ENCODE measurements at regions not wholly inside any gene's neighbourhood (a gene's known extent, or its start where the extent isn't known, plus 50 kb on each side); places are given as distances from the start of the nearest gene placed in this dataset.

DNA sequence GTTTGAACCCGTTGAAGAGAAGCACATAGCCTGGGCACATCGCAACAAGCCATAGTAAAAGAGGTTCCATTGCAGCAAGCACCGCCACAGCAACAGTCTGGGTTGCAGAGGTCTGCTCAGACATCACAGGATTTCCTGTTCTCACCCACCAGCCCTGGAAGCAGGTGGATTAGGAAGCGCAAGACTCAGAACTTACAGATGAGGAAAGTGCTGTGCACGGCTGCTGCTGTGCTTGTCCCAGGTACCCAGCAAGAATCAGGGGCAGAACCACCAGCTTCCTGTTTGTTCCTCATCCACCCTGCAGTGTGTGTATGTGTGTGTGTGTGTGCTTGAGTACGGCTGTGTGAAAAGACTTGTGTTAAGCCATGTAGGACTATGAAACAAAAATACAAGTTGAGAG, 124.7 kb upstream of the IRX2 start:
- TF ChIP-seq CTCF (IDR thresholded peaks at IDR 0.05): no peak

DNA sequence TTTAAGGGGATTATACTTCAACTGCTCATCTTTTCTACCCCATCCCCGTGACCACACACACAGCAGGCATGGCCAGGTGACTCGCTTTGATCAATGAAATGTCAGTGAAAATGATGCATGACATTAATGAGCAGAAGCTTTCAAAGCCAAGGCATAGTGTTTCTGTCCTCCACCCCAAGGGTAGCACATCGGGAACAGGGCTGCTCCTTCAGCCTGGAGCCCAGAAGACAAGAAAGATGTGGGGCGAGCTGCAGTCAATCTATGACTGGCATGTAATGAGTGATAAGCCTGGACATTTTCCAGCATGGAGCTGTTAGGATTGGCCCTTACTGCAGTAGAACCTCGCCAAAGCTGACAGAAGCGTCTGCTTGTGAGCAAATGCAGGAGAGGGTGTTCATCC, 122.6 kb upstream of the IRX2 start:
- no peak for TF ChIP-seq CTCF (IDR thresholded peaks at IDR 0.05)

- TF ChIP-seq CTCF (IDR thresholded peaks at IDR 0.05): no peak
Measured at GRCh38 chr5:2872676-2873075, 121.2 kb upstream of the IRX2 start.

DNA sequence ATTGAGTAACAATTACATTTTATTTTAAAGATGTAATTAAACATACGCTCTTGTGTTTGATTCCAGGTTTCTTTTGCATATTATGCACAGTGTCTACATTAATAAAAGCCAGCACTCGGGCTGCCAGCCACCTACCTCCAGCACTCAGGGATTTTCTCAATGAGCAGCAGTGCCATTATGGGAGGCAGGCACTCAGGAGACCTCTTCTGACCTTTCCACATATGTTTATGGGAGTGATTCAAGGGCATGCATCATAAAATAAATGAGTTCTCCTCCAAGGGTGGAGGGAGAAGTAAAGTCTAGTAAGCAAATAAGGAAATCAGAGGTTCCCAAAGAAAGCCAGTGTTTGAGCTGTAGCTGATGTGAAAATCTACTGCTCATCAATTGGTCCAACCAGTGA, 119.8 kb upstream of the IRX2 start:
- TF ChIP-seq CTCF (IDR thresholded peaks at IDR 0.05): no peak

- no peak for TF ChIP-seq CTCF (IDR thresholded peaks at IDR 0.05)
Measured at GRCh38 chr5:2869471-2869870, 118.0 kb upstream of the IRX2 start.

DNA sequence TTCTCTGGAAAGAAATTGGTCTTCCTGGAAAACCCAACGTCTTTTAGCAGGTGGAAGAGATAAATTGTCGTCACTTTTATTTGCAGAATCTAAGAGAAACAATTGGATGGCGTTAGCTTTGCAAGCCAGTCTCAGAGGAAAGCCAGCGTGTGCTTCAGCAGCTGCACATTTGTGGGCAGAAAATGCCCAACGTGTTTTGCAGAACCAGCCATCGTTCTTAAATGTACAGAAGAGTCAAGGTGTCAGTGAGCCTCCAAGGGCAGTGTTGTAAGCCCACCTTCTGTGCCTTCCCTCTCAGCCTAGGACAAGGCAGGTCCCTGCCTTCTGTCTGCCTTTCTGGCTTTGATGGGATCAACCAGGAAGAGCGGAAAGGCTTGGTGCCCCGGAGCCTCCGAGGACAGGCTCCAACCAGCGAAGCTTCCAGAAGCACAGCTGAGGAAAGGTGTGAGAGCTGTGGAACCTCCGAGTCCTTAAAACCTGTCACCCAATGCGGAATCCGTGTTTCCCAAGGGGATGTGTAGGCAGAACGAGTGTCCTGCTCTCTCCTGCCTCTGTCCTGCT, 116.0 kb upstream of the IRX2 start:
- TF ChIP-seq CTCF (IDR thresholded peaks at IDR 0.05): no peak

DNA sequence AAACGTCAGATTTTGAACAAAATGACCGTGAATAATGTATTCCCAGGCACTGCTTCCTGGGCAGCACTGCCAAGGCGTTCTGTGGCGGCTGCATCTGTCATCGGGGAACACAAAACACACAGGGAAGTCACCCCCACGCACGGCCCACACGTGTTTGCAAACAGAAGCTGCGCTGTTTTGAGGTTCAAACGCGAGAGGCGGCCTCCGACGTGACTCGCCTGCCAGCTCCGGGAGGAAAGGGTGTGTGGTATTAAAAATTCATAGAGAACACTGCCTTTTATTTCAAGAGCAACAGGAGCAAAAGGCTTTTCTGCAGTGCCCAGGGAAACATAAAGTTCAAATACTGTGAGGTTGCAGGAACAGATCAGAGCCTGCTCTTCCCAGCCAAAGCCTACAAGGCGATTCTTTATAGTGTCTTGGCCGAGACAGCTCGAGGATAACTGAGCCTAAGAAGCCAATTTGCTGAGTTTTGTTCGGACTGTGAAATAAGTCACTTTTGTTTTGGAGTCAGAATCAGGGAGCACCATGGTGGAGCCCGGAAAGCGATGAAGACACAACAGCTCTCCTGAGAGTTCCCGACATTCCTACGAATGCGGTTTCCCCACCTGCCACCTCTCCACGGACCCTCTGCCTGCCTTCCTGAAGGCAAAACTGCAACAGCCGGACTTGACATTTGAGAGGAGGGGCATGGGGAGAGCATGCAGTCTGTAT, 115.3 kb upstream of the IRX2 start:
- TF ChIP-seq CTCF (IDR thresholded peaks at IDR 0.05): no peak

DNA sequence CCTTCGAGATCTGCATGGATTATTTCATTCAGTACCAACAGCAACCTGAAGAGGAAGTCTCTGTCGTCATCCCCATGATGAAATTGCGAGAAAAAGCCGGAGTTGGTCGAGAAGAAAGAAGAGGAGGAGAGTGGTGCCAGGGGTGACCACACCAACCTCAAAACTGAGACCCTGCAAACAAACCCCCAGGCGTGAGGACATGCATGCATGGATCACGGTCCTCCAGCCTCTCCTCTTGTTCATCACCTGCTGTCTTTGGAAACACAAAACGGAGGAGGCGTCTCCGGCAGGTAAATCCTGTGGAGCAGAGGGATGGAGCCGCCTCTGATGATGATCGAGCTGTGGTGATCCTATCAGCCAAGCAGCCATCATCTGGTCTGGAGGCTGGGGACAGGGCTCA, 114.4 kb upstream of the IRX2 start:
- TF ChIP-seq CTCF (IDR thresholded peaks at IDR 0.05): no peak

Measured in LNCAP (cell line).